D341Med (cell line): ENCODE measurements at regions not wholly inside any gene's neighbourhood (a gene's known extent, or its start where the extent isn't known, plus 50 kb on each side); places are given as distances from the start of the nearest gene placed in this dataset.

Experiments
- DNase-seq: peaks from one replicate; pipeline ENCODE4 v3.0.0; 2012; ENCODE audit warnings: low spot score

- no peak for DNase-seq
Observed at GRCh38 chr2:217114117-217114516, 254.3 kb upstream of the TNP1 start.

GRCh38 chr2:217113491-217113890, 253.6 kb upstream of the TNP1 start:
- DNase-seq = no peak

GRCh38 chr2:217110550-217110949, 250.7 kb upstream of the TNP1 start:
- DNase-seq = no peak

GRCh38 chr2:217108575-217109027, 248.7 kb upstream of the TNP1 start:
- no peak for DNase-seq

GRCh38 chr2:217108086-217108485, 248.2 kb upstream of the TNP1 start:
- no peak for DNase-seq

- no peak for DNase-seq
Observed at GRCh38 chr2:217107480-217107879, 247.6 kb upstream of the TNP1 start.

GRCh38 chr2:217106650-217107014, 246.8 kb upstream of the TNP1 start:
- DNase-seq = no peak

- no peak for DNase-seq
Observed at GRCh38 chr2:217105733-217106649, 246.1 kb upstream of the TNP1 start.

GRCh38 chr2:217103752-217104545, 244.1 kb upstream of the TNP1 start:
- DNase-seq = no peak

- DNase-seq = no peak
Observed at GRCh38 chr2:217102956-217103355, 243.1 kb upstream of the TNP1 start.

- DNase-seq = no peak
Observed at GRCh38 chr2:217101972-217102371, 242.1 kb upstream of the TNP1 start.

- DNase-seq = no peak
Observed at GRCh38 chr2:217099561-217099960, 239.7 kb upstream of the TNP1 start.

GRCh38 chr2:217098435-217098834, 238.6 kb upstream of the TNP1 start:
- DNase-seq = no peak

- DNase-seq = no peak
Observed at GRCh38 chr2:217097346-217097745, 237.5 kb upstream of the TNP1 start.

GRCh38 chr2:217096474-217097225, 236.8 kb upstream of the TNP1 start:
- no peak for DNase-seq

GRCh38 chr2:217095511-217096205, 235.8 kb upstream of the TNP1 start:
- DNase-seq = no peak

- DNase-seq = no peak
Observed at GRCh38 chr2:217092710-217093379, 233.0 kb upstream of the TNP1 start.

- DNase-seq = no peak
Observed at GRCh38 chr2:217091531-217091930, 231.7 kb upstream of the TNP1 start.

- DNase-seq = no peak
Observed at GRCh38 chr2:217090884-217091283, 231.0 kb upstream of the TNP1 start.

GRCh38 chr2:217090024-217090473, 230.2 kb upstream of the TNP1 start:
- no peak for DNase-seq

- DNase-seq = no peak
Observed at GRCh38 chr2:217086718-217087117, 226.9 kb upstream of the TNP1 start.
